Body of pancreas (tissue), 4 donors: ENCODE measurements at regions not wholly inside any gene's neighbourhood (a gene's known extent, or its start where the extent isn't known, plus 50 kb on each side); places are given as distances from the start of the nearest gene placed in this dataset.

Experiments used
- POLR2A ChIP-seq, 3 donors: fragments of 450-650 bp; IDR thresholded peaks; one replicate each; pipeline ENCODE4 v1.6.1; 2016; ENCODE audit warnings: antibody characterized with exemption in 3 of 3, mild to moderate bottlenecking in 2 of 3
- TF ChIP-seq, protein P1 (sequence below), 7 experiments: fragments of 450-650 bp in 4 of 7; fragments of 200-600 bp in 3 of 7; sonication (generic) in 3 of 7; IDR thresholded peaks; one replicate each; pipeline ENCODE4 v1.5.1; 2016 to 2019; ENCODE audit warnings: antibody characterized with exemption in 7 of 7

DNA sequence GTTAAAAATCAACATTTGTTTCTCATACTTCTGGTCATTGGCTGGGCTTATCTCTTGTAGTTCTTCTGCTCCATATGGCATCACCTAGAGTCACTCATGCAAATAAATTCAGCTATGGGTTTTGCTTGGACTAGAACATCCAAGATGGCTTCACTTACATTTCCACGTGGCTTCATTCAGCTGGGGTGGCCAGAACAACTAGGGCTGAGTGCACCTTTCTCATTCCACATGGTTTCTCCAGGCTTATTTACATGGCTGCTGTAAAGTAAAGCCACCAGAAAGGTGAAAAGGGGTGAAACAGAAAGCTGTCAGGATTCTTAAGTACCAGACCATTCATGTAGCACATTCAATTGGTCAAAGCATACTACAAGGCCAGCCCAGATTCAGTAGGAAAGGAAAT is 151.1 kb upstream of the BMP2 start:
- TF ChIP-seq, protein P1, sequence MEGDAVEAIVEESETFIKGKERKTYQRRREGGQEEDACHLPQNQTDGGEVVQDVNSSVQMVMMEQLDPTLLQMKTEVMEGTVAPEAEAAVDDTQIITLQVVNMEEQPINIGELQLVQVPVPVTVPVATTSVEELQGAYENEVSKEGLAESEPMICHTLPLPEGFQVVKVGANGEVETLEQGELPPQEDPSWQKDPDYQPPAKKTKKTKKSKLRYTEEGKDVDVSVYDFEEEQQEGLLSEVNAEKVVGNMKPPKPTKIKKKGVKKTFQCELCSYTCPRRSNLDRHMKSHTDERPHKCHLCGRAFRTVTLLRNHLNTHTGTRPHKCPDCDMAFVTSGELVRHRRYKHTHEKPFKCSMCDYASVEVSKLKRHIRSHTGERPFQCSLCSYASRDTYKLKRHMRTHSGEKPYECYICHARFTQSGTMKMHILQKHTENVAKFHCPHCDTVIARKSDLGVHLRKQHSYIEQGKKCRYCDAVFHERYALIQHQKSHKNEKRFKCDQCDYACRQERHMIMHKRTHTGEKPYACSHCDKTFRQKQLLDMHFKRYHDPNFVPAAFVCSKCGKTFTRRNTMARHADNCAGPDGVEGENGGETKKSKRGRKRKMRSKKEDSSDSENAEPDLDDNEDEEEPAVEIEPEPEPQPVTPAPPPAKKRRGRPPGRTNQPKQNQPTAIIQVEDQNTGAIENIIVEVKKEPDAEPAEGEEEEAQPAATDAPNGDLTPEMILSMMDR (IDR thresholded peaks at IDR 0.05), result no peak
- no peak for TF ChIP-seq POLR2A (IDR thresholded peaks at IDR 0.05)
